K562 (cell line): ENCODE measurements at regions not wholly inside any gene's neighbourhood (a gene's known extent, or its start where the extent isn't known, plus 50 kb on each side); places are given as distances from the start of the nearest gene placed in this dataset.

Experiments
- CBFA2T2 ChIP-seq: fragments of 450-650 bp; conservative IDR thresholded peaks from 2 replicates; pipeline ENCODE4 v1.6.1; 2017; ENCODE audit warnings: mild to moderate bottlenecking
- CHD4 ChIP-seq: fragments of 200-600 bp; sonication (generic); IDR thresholded peaks from 3 replicates; pipeline ENCODE4 v1.6.1; 2012; ENCODE audit warnings: low read depth, mild to moderate bottlenecking, mixed read lengths, low read length, inconsistent platforms; ENCODE audit not compliant: insufficient read depth, insufficient replicate concordance, poor library complexity, severe bottlenecking
- CTCF ChIP-seq, 3 experiments: IDR thresholded peaks in 2 of 3; conservative IDR thresholded peaks in 1 of 3; 2 replicates each; pipeline ENCODE4 v1.5.1; 2011 to 2012; ENCODE audit warnings: low read length in 3 of 3, mild to moderate bottlenecking in 3 of 3, control low read depth in 2 of 3, improper control_type of control experiment in 1 of 3, inconsistent platforms in 1 of 3, low read depth in 1 of 3, mixed read lengths in 1 of 3, moderate library complexity in 1 of 3; ENCODE audit not compliant: insufficient read depth in 2 of 3
- EP300 ChIP-seq: IDR thresholded peaks from 2 replicates; pipeline ENCODE4 v1.6.1; 2012; ENCODE audit warnings: low read length, improper control_type of control experiment
- HMG20A ChIP-seq: fragments of 450-650 bp; formaldehyde crosslinking; conservative IDR thresholded peaks from 2 replicates; pipeline ENCODE4 v1.4.0; 2020; ENCODE audit warnings: mild to moderate bottlenecking, mixed read lengths
- SRF ChIP-seq, 2 experiments: fragments of 250-450, 450-650 bp in 1 of 2; sonication (Bioruptor Pico) in 1 of 2; sonication (generic) in 1 of 2; formaldehyde crosslinking; IDR thresholded peaks; 2 replicates each; pipeline versions ENCODE4 v1.5.0 to v1.5.1; 2020 to 2022; ENCODE audit warnings: mild to moderate bottlenecking in 1 of 2, missing genetic modification reagents in 1 of 2
- ZEB2 ChIP-seq: fragments of 450-650 bp; IDR thresholded peaks from 2 replicates; pipeline ENCODE4 v1.6.1; 2016

- TF ChIP-seq CBFA2T2 (no peak), EP300 (no peak), SRF (CRISPR knock-in tag; IDR thresholded peaks at IDR 0.05) (no peak), ZEB2 (no peak), HMG20A (CRISPR knock-in tag) (no peak), CHD4 (no peak), CTCF (IDR thresholded peaks at IDR 0.05 in 2 of 3, conservative IDR thresholded peaks at IDR 0.05 in 1 of 3; ENCODE audit: insufficient read depth in 2 of 3, low read depth in 1 of 3, low read length in 3 of 3) (no peak)
Observed at GRCh38 chr17:45667591-45668171, 116.4 kb upstream of the CRHR1 start.
